ENCODE measurements at regions not wholly inside any gene's neighbourhood (a gene's known extent, or its start where the extent isn't known, plus 50 kb on each side); places are given as distances from the start of the nearest gene placed in this dataset.

GRCh38 chr2:45171136-45171501 lies 161.9 kb upstream of the SIX2 start:
- peaks cover 88% of the 10 kb centered on the region for H3K27me3 ChIP-seq
- no peak overlapping the region for H3K27ac ChIP-seq
- no peaks in the 10 kb centered on the region for H4K20me1 ChIP-seq (ENCODE audit: insufficient read depth, poor library complexity, severe bottlenecking)
- no peaks in the 10 kb centered on the region for H3K79me2 ChIP-seq
- H3K36me3 ChIP-seq (replicated peaks; ENCODE audit: insufficient read depth, low read depth): no peaks in the 10 kb centered on the region
- peak overlapping the region; percentile 84 for H3K4me2 ChIP-seq
- H3K9me3 ChIP-seq (ENCODE audit: low read depth): no peaks in the 10 kb centered on the region
- H2AFZ ChIP-seq: no peak overlapping the region
- no peak for DNase-seq (ENCODE audit: low spot score)
- no peak overlapping the region for H3K4me3 ChIP-seq
- TF ChIP-seq EZH2phosphoT487 (IDR thresholded peaks at IDR 0.05; ENCODE audit: low read depth, severe bottlenecking, unreplicated experiment): no peak
- TF ChIP-seq EZH2 (IDR thresholded peaks at IDR 0.05; ENCODE audit: borderline replicate concordance): no peak
- no peak for TF ChIP-seq CTCF (IDR thresholded peaks at IDR 0.05; ENCODE audit: poor library complexity)
- no peaks in the 10 kb centered on the region for H3K9me2 ChIP-seq (replicated peaks; ENCODE audit: insufficient read depth)
- 46% methylated on average over 6 of the region's 6 CpGs for WGBS (ENCODE audit: low lambda C conversion rate, missing lambda C conversion rate)
- H3K4me1 ChIP-seq (ENCODE audit: insufficient read depth): peaks cover 20% of the 10 kb centered on the region

DNA sequence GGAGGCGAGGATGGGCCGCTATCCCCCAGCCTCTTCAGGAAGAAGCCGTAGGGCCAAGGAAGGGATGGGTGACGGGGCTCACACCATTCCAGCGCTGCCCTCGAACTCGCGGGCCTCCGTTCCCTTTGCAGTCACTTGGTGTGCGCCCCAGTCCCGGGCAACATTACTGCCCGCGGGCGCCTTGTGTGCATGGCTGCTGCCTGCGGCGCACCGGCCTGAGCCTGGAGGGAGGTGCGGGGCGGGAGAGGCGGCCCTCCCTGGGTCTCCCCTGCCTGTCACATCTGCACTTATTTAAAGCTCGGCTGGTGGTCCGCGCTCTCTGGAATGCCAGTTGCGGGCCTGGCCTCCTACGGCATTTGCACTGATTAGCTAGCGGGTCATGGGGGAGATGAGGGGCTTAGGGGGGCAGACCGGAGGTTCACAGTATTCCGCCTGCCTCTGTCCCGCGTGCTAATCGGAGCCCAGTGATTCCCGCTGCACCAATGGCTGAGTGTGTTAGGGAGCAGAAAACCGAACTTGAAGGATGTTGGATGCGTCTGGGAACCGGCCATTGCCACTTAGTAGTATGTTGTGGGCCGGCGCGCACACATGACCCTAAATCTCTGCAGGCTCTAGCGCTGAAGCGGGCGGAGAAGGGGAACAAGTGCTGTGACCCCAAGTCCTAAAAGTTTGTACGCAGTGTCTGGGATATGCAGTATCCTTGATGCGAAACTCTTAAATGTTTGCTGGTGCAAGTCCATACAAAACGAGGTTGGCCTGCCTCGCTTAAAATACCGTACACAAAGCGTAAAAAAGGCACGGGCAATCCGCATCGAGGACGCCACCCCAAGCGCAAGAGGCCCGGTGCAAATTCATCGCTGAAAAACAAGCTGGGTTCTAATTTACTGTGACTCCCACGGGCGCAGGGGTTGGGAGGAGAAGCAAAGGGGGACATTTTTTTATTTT lies 161.2 kb upstream of the SIX2 start:
- no peaks in the 10 kb centered on the region for H3K9me3 ChIP-seq (ENCODE audit: low read depth)
- H3K4me1 ChIP-seq (ENCODE audit: insufficient read depth): peaks cover 20% of the 10 kb centered on the region
- H3K36me3 ChIP-seq (replicated peaks; ENCODE audit: insufficient read depth, low read depth): no peaks in the 10 kb centered on the region
- DNase-seq (ENCODE audit: low spot score): no peak
- WGBS (ENCODE audit: low lambda C conversion rate, missing lambda C conversion rate): 17% methylated on average over 55 of the region's 56 CpGs
- H3K27ac ChIP-seq: no peak overlapping the region
- H3K4me3 ChIP-seq: no peak overlapping the region
- TF ChIP-seq EZH2phosphoT487 (IDR thresholded peaks at IDR 0.05; ENCODE audit: low read depth, severe bottlenecking, unreplicated experiment): peak; percentile 52
- peak; percentile 76 for TF ChIP-seq EZH2 (IDR thresholded peaks at IDR 0.05; ENCODE audit: borderline replicate concordance)
- no peak for TF ChIP-seq CTCF (IDR thresholded peaks at IDR 0.05; ENCODE audit: poor library complexity)
- peaks cover 95% of the 10 kb centered on the region for H3K27me3 ChIP-seq
- peak overlapping the region; percentile 81 for H2AFZ ChIP-seq
- H3K9me2 ChIP-seq (replicated peaks; ENCODE audit: insufficient read depth): no peaks in the 10 kb centered on the region
- no peaks in the 10 kb centered on the region for H3K79me2 ChIP-seq
- H3K4me2 ChIP-seq: peak overlapping the region; percentile 84
- H4K20me1 ChIP-seq (ENCODE audit: insufficient read depth, poor library complexity, severe bottlenecking): no peaks in the 10 kb centered on the region

DNA sequence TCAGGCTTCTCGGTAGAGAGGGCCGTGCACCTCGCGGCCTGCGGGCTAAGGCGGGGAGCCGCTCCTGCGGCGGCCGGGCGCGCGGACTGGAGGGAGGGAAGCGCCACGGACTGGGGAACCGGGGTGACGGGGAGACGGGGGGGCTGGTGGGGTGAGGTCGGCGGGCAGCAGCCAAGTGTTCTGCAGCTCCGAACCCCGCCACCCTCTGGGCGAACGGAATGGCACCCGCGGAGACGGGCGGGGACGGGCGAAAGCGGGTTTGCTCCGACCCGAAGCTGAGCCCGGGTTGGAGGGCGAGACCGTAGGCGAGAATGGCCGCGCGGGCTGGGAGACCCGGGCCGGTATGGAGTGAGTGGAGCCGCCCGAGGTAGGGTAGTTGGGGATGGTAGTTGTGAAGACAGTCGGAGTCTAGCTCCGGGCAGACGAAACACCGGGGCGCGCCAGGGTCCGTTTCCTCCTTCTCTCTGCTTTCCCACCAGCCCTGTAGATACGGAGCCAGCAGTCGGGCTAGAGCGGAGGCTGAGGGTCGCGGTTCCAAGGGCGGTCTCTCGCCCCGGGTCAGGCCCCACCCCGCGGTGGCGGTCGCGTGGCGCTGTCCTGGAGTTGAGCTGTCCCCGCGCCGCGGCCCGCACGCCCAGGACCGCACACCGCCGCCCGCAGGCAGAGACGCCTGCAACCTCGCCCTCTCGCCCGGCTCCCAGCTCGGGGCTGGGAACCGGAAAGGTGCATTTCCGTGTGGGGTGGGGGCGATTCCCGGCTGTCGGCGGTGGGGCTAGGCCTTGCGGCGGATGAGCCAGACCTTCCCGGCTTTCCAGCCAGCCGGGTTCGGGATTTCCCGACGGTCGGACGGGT lies 160.3 kb upstream of the SIX2 start:
- H3K4me2 ChIP-seq: peak overlapping the region; percentile 84
- H3K4me3 ChIP-seq: peak overlapping the region; percentile 46

More for the DNA sequence above, 160.3 kb upstream of the SIX2 start:
- Histone ChIP-seq H3K27me3 (peaks cover 96% of the 10 kb centered on the region), H3K9me2 (replicated peaks; ENCODE audit: insufficient read depth) (no peaks in the 10 kb centered on the region), H3K79me2 (no peaks in the 10 kb centered on the region), H3K4me1 (ENCODE audit: insufficient read depth) (peaks cover 20% of the 10 kb centered on the region), H3K9me3 (ENCODE audit: low read depth) (no peaks in the 10 kb centered on the region), H2AFZ (peak overlapping the region; percentile 81), H3K36me3 (replicated peaks; ENCODE audit: insufficient read depth, low read depth) (no peaks in the 10 kb centered on the region), H3K27ac (no peak overlapping the region), H4K20me1 (ENCODE audit: insufficient read depth, poor library complexity, severe bottlenecking) (no peaks in the 10 kb centered on the region)
- TF ChIP-seq EZH2phosphoT487 (IDR thresholded peaks at IDR 0.05; ENCODE audit: low read depth, severe bottlenecking, unreplicated experiment) (peak; percentile 61), CTCF (IDR thresholded peaks at IDR 0.05; ENCODE audit: poor library complexity) (no peak), EZH2 (IDR thresholded peaks at IDR 0.05; ENCODE audit: borderline replicate concordance) (no peak)
- 1% methylated on average over 72 of the region's 95 CpGs for WGBS (ENCODE audit: low lambda C conversion rate, missing lambda C conversion rate)
- DNase-seq (ENCODE audit: low spot score): peak; percentile 21
